ENCODE measurements at regions not wholly inside any gene's neighbourhood (a gene's known extent, or its start where the extent isn't known, plus 50 kb on each side); places are given as distances from the start of the nearest gene placed in this dataset.

- TF ChIP-seq POLR2A (IDR thresholded peaks at IDR 0.05) (no peak), CTCF (IDR thresholded peaks at IDR 0.05) (no peak), EP300 (IDR thresholded peaks at IDR 0.05) (no peak)
- Histone ChIP-seq H3K27ac (no peak overlapping the region), H3K36me3 (no peaks in the 10 kb centered on the region), H3K9me3 (no peaks in the 10 kb centered on the region), H3K27me3 (no peaks in the 10 kb centered on the region), H3K4me3 (no peak overlapping the region), H3K4me1 (ENCODE audit: insufficient read depth) (no peaks in the 10 kb centered on the region)
- WGBS, 3 donors, result 12 to 24% (median 17%) methylated on average over 5 of the region's 5 CpGs
- no peak for DNase-seq
- intact Hi-C loops (cut with DNase I), result no loop called here
Observed at GRCh38 chr1:219790834-219791615, 137.3 kb downstream of the SLC30A10 start.

GRCh38 chr1:219788700-219789099, 139.7 kb downstream of the SLC30A10 start:
- Histone ChIP-seq H3K4me3 (no peak overlapping the region), H3K27me3 (no peaks in the 10 kb centered on the region), H3K36me3 (no peaks in the 10 kb centered on the region), H3K27ac (no peak overlapping the region), H3K9me3 (no peaks in the 10 kb centered on the region), H3K4me1 (ENCODE audit: insufficient read depth) (no peaks in the 10 kb centered on the region)
- DNase-seq, result no peak
- TF ChIP-seq CTCF (IDR thresholded peaks at IDR 0.05) (no peak), POLR2A (IDR thresholded peaks at IDR 0.05) (no peak), EP300 (IDR thresholded peaks at IDR 0.05) (no peak)
- intact Hi-C loops (cut with DNase I), result no loop called here
- 73 to 95% (median 74%) methylated on average over 4 of the region's 4 CpGs for WGBS, 3 donors

GRCh38 chr1:219788091-219788490, 140.3 kb downstream of the SLC30A10 start:
- TF ChIP-seq POLR2A (IDR thresholded peaks at IDR 0.05) (no peak), CTCF (IDR thresholded peaks at IDR 0.05) (no peak), EP300 (IDR thresholded peaks at IDR 0.05) (no peak)
- no peaks in the 10 kb centered on the region for H3K4me1 ChIP-seq (ENCODE audit: insufficient read depth)
- WGBS, 3 donors, result 89 to 97% (median 96%) methylated on average over 1 of the region's 1 CpG
- H3K4me3 ChIP-seq, result no peak overlapping the region
- DNase-seq, result no peak
- intact Hi-C loops (cut with DNase I), result no loop called here
- no peak overlapping the region for H3K27ac ChIP-seq
- H3K27me3 ChIP-seq, result no peaks in the 10 kb centered on the region
- no peaks in the 10 kb centered on the region for H3K36me3 ChIP-seq
- no peaks in the 10 kb centered on the region for H3K9me3 ChIP-seq

- TF ChIP-seq POLR2A (IDR thresholded peaks at IDR 0.05), result no peak
- TF ChIP-seq CTCF (IDR thresholded peaks at IDR 0.05), result no peak
- TF ChIP-seq EP300 (IDR thresholded peaks at IDR 0.05), result no peak
- intact Hi-C loops (cut with DNase I), result no loop called here
- Histone ChIP-seq H3K27ac (no peak overlapping the region), H3K9me3 (no peaks in the 10 kb centered on the region), H3K4me1 (ENCODE audit: insufficient read depth) (no peaks in the 10 kb centered on the region), H3K27me3 (no peaks in the 10 kb centered on the region), H3K4me3 (no peak overlapping the region), H3K36me3 (no peaks in the 10 kb centered on the region)
- 58 to 76% (median 70%) methylated on average over 8 of the region's 8 CpGs for WGBS, 3 donors
- DNase-seq, result no peak
Observed at GRCh38 chr1:219784660-219785381, 143.5 kb downstream of the SLC30A10 start.

All from ovary (tissue), 7 donors.